ENCODE measurements at regions not wholly inside any gene's neighbourhood (a gene's known extent, or its start where the extent isn't known, plus 50 kb on each side); places are given as distances from the start of the nearest gene placed in this dataset.

DNA sequence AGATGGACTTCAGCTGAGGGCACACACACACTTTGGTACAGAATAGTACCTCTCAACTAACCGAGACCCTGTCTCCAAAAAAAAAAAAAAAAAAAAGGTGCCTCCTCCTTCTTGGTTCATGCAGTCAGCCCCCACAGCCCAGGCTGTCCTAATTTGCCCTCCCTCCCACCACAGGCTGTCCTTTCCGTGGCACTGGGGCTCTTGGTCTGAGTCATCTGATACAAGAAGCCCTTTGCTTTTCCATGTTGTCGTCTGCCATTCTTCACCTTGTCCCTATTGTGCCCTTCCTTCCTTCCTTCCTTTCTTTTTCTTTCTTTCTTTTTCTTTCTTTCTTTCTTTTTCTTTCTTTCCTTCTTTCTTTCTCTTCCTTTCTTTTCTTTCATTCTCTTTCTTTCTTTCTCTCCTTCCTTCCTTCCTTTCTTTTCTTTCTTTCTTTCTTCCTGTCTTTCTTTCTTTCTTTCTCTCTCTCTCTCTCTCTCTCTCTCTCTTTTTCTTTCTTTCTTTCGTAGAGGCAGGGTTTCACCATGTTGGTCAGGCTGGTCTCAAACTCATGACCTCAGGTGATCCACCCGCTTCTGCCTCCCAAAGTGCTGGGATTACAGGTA, 96.0 kb upstream of the IKZF1 start:
- Mint-ChIP-seq H3K27ac (no peak overlapping the region), H3K36me3 (ENCODE audit: low read depth) (no peaks in the 10 kb centered on the region), H3K9me3 (peaks cover 36% of the 10 kb centered on the region), H3K4me3 (no peak overlapping the region), H3K27me3 (ENCODE audit: insufficient read depth) (peaks cover 5% of the 10 kb centered on the region), H3K4me1 (ENCODE audit: low read depth) (no peaks in the 10 kb centered on the region)
- DNase-seq: no peak
- no peak for TF ChIP-seq CTCF (IDR thresholded peaks at IDR 0.05)

DNA sequence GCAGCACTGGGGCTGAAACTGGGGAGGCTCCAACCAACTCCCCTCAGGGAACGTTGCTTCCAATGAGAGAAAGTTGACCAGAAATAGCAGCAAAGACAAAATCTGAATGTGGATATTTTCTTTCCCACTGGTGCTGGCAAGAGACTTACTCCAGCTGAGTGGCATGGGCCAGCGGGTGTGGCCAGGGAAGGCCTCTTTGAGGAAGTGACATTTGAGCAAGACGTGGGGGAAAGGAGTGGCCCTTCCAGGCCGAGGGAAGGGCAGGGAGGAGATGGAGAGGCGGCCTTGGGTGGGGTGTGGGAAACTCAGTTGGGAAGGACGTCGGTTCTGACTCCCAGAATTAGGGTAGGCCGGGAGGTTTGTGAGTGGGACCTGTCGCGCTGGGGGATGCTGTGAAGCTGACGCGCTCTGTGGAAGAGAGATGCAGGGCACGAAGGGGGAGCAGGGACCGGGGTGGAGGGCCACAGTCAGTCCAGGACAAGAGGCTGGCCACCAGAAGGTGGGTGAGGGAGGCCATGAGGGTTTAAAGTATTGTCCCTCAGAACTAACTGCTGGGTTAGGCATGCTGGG, 96.7 kb upstream of the IKZF1 start:
- Mint-ChIP-seq H3K36me3 (ENCODE audit: low read depth) (no peaks in the 10 kb centered on the region), H3K9me3 (peaks cover 29% of the 10 kb centered on the region), H3K27ac (no peak overlapping the region), H3K4me1 (ENCODE audit: low read depth) (no peaks in the 10 kb centered on the region), H3K27me3 (ENCODE audit: insufficient read depth) (peaks cover 5% of the 10 kb centered on the region), H3K4me3 (no peak overlapping the region)
- DNase-seq: no peak
- no peak for TF ChIP-seq CTCF (IDR thresholded peaks at IDR 0.05)

- peaks cover 5% of the 10 kb centered on the region for H3K27me3 Mint-ChIP-seq (ENCODE audit: insufficient read depth)
- no peak overlapping the region for H3K27ac Mint-ChIP-seq
- no peaks in the 10 kb centered on the region for H3K4me1 Mint-ChIP-seq (ENCODE audit: low read depth)
- H3K9me3 Mint-ChIP-seq: peaks cover 24% of the 10 kb centered on the region
- no peak overlapping the region for H3K4me3 Mint-ChIP-seq
- no peak for DNase-seq
- no peaks in the 10 kb centered on the region for H3K36me3 Mint-ChIP-seq (ENCODE audit: low read depth)
- TF ChIP-seq CTCF (IDR thresholded peaks at IDR 0.05): no peak
Measured at GRCh38 chr7:50207251-50207564, 97.3 kb upstream of the IKZF1 start.

GRCh38 chr7:50206453-50207250, 97.9 kb upstream of the IKZF1 start:
- no peak for TF ChIP-seq CTCF (IDR thresholded peaks at IDR 0.05)
- no peak for DNase-seq
- Mint-ChIP-seq H3K27ac (no peak overlapping the region), H3K36me3 (ENCODE audit: low read depth) (no peaks in the 10 kb centered on the region), H3K9me3 (peaks cover 18% of the 10 kb centered on the region), H3K27me3 (ENCODE audit: insufficient read depth) (peaks cover 5% of the 10 kb centered on the region), H3K4me3 (no peak overlapping the region), H3K4me1 (ENCODE audit: low read depth) (no peaks in the 10 kb centered on the region)

- TF ChIP-seq CTCF (IDR thresholded peaks at IDR 0.05): no peak
- H3K36me3 Mint-ChIP-seq (ENCODE audit: low read depth): no peaks in the 10 kb centered on the region
- DNase-seq: no peak
- no peak overlapping the region for H3K4me3 Mint-ChIP-seq
- no peak overlapping the region for H3K27ac Mint-ChIP-seq
- no peaks in the 10 kb centered on the region for H3K4me1 Mint-ChIP-seq (ENCODE audit: low read depth)
- peaks cover 11% of the 10 kb centered on the region for H3K9me3 Mint-ChIP-seq
- H3K27me3 Mint-ChIP-seq (ENCODE audit: insufficient read depth): peaks cover 5% of the 10 kb centered on the region
Measured at GRCh38 chr7:50205011-50205410, 99.5 kb upstream of the IKZF1 start.

Measured in HFFc6 (cell line).